Right ventricle myocardium inferior (tissue), 1 donor: ENCODE measurements at regions not wholly inside any gene's neighbourhood (a gene's known extent, or its start where the extent isn't known, plus 50 kb on each side); places are given as distances from the start of the nearest gene placed in this dataset.
"Not testable (repeated sequence)": the region's sequence is repeated elsewhere in the genome, so short reads cannot be mapped to it uniquely, and the experiment has no call there.

ENCODE experiments used
- ATAC-seq: fragments of 200-7000 bp; cut with Tn5 transposase; one replicate; pipeline ENCODE4 v1.9.1; 2020; ENCODE audit warnings: mild to moderate bottlenecking, moderate library complexity
- DNase-seq: peaks from one replicate; pipeline ENCODE4 v3.0.0; 2021; ENCODE audit errors: missing footprints
- intact Hi-C: fragments of 100-400 bp; cut with DNase I; formaldehyde crosslinking; loops from one replicate; pipeline ENCODE4 v1.11.0; 2022
- donor health status: DM: no; HTN: yes; CAD: no; lungs with severe emphysema.

DNA sequence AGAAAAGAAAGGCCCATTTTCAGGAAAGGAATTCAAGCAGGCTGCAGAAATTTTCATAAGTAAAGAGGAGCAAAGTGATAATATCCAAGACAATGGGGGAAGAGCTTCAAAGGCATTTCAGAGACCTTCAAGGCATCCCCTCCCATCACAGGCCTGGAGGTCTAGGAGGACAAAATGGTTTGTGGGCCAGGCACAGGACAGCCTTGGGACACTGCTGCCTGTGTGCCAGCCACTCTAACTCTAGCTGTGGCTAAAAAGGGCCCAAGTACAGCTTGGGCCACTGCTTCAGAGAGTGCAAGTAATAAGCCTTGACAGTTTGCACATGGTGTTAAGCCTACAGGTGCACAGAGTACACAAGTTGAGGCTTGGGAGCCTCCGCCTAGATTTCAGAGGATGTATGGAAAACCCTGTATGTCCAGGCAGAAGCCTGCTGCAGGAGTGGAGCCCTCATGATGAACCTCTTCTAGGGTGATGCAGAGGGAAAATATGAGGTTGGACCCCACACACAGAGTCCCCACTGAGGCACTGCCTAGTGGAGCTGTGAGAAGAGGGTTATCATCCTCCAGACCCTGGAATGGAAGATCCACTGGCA is 51.8 kb upstream of the ZSWIM5 start:
- no peak for ATAC-seq
- no peak for DNase-seq

DNA sequence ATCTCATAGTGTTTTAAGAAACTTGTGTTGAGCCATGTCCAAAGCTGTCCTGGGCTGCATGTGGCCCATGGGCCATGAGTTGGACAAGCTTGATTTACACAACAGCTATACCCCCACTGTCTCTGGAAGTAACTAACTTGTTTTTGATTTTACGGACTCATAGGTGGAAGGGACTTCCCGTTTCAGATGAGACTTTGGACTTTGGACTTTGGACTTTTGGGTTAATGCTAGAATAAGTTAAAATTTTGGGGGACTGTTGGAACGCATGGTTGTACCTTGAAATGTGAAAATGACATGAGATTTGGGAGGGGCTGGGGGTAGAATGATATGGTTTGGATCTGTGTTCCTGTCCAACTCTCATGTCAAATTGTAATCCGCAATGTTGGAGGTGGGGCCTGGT is 52.6 kb upstream of the ZSWIM5 start:
- intact Hi-C loops = no loop called here
- no peak for DNase-seq
- no peak for ATAC-seq

More for the DNA sequence above, 51.8 kb upstream of the ZSWIM5 start:
- intact Hi-C loops = no loop called here

GRCh38 chr1:45260244-45260643 is 53.8 kb upstream of the ZSWIM5 start:
- intact Hi-C loops = no loop called here

GRCh38 chr1:45263132-45263531 is 56.7 kb upstream of the ZSWIM5 start:
- DNase-seq (no peak), ATAC-seq (no peak)
- intact Hi-C loops = no loop called here

More at GRCh38 chr1:45260244-45260643, 53.8 kb upstream of the ZSWIM5 start:
- ATAC-seq (no peak), DNase-seq (no peak)

DNA sequence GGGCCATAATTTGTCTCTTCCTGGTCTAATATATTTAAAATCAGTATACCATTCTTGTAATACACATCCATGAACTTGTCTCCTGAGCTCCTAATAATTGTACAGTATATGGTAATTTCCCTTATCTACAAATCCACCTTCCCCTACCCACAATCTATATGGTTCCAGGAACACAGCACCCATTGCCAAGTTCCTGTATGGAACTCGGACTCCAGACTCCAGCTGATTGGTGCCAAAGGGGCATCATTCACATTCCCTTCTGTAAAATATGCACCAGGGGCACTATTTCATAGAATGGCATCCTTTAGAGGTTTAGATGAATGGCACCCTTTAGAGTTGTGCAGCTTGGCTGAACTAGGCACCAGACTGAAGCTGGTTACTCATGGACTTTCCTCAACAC is 58.8 kb upstream of the ZSWIM5 start:
- no peak for DNase-seq
- intact Hi-C loops = no loop called here
- ATAC-seq = no peak

GRCh38 chr1:45266151-45266801 is 59.9 kb upstream of the ZSWIM5 start:
- DNase-seq (peak; percentile 70), ATAC-seq (peak; percentile 88)
- intact Hi-C loops = no loop called here

DNA sequence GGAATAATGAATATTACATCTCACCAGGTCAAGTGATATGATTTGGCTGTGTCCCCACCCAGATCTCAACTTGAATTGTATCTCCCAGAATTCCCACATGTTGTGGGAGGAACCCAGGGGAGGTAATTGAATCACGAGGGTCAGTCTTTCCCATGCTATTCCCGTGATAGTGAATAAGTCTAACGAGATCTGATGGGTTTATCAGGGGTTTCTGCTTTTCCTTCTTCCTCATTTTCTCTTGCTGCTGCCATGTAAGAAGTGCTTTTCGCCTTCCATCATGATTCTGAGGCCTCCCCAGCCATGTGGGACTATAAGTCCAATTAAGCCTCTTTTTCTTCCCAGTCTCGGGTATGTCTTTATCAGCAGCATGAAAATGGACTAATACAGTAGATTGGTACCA is 58.4 kb upstream of the HPDL start:
- ATAC-seq, DNase-seq, intact Hi-C loops: not testable (repeated sequence)

DNA sequence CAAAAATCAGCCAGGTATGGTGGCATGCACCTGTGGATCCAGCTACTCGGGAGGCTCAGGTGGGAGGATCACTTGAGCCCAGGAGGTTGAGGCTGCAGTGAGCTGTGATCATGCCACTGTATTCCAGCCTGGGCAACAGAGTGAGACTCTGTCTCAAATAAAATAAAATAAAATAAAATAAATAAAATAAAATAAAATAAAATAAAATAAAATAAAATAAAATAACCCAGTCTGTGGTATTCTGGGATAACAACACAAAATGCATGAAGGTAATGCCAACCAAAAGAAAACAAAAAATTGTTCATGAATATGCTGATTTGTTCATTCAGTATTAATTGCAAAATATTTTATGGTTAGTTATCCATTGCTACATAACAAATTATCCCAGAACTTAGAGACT is 54.4 kb upstream of the HPDL start:
- DNase-seq, intact Hi-C loops, ATAC-seq: not testable (repeated sequence)

- intact Hi-C loops = no loop called here
- no peak for ATAC-seq
- no peak for DNase-seq
Observed at GRCh38 chr1:45272913-45273371, 53.8 kb upstream of the HPDL start.

- no peak for DNase-seq
- intact Hi-C loops = no loop called here
- ATAC-seq = no peak
Observed at GRCh38 chr1:45275054-45275453, 51.6 kb upstream of the HPDL start.
